Neural progenitor cell (in vitro differentiated cells): ENCODE measurements at regions not wholly inside any gene's neighbourhood (a gene's known extent, or its start where the extent isn't known, plus 50 kb on each side); places are given as distances from the start of the nearest gene placed in this dataset.

ENCODE experiments used
- CTCF ChIP-seq: fragments of 200-600 bp; sonication (generic); IDR thresholded peaks from 2 replicates; pipeline ENCODE4 v1.5.1; 2017; ENCODE audit warnings: antibody characterized with exemption, mild to moderate bottlenecking
- EZH2 ChIP-seq: fragments of 200-600 bp; sonication (generic); IDR thresholded peaks from 2 replicates; pipeline ENCODE4 v1.6.1; 2017; ENCODE audit warnings: antibody characterized with exemption, mild to moderate bottlenecking, moderate library complexity
- EZH2phosphoT487 ChIP-seq: fragments of 200-600 bp; sonication (generic); IDR thresholded peaks from 2 replicates; pipeline ENCODE4 v1.6.1; 2017; ENCODE audit warnings: antibody characterized with exemption

GRCh38 chr7:31410265-31410664, 69.7 kb upstream of the NEUROD6 start:
- TF ChIP-seq CTCF (no peak), EZH2phosphoT487 (no peak), EZH2 (no peak)
